Skin epidermis (tissue), 12 donors: ENCODE measurements at regions not wholly inside any gene's neighbourhood (a gene's known extent, or its start where the extent isn't known, plus 50 kb on each side); places are given as distances from the start of the nearest gene placed in this dataset.
"Not testable (repeated sequence)": the region's sequence is repeated elsewhere in the genome, so short reads cannot be mapped to it uniquely, and the experiment has no call there.

Source experiments
- H3K27ac ChIP-seq, 21 experiments: fragments of 200-600 bp; sonication (generic) in 11 of 21; one replicate each; pipeline ENCODE4 v1.5.0; 2020; ENCODE audit warnings: mild to moderate bottlenecking in 3 of 21, inconsistent platforms in 2 of 21, moderate library complexity in 2 of 21
- H3K4me3 ChIP-seq, 7 experiments: fragments of 200-600 bp; sonication (generic) in 2 of 7; one replicate each; pipeline ENCODE4 v1.5.0; 2020; ENCODE audit warnings: inconsistent platforms in 2 of 7, mild to moderate bottlenecking in 2 of 7, moderate library complexity in 1 of 7

- no peak overlapping the region for H3K4me3 ChIP-seq
- peak overlapping the region in 2 of 21 experiments; percentile 4 to 62 for H3K27ac ChIP-seq
These were observed 99.3 kb upstream of the FAM20C start for GRCh38 chr7:92888-93672.

- H3K4me3 ChIP-seq, result no peak overlapping the region
These were observed 98.0 kb upstream of the FAM20C start for GRCh38 chr7:94251-94801.

GRCh38 chr7:95180-95862 lies 97.0 kb upstream of the FAM20C start:
- H3K27ac ChIP-seq, result no peak overlapping the region
- no peak overlapping the region for H3K4me3 ChIP-seq

More at GRCh38 chr7:94251-94801, 98.0 kb upstream of the FAM20C start:
- no peak overlapping the region for H3K27ac ChIP-seq

GRCh38 chr7:95863-96260 lies 96.5 kb upstream of the FAM20C start:
- H3K27ac ChIP-seq, result no peak overlapping the region
- H3K4me3 ChIP-seq, result no peak overlapping the region

GRCh38 chr7:96861-97260 lies 95.5 kb upstream of the FAM20C start:
- no peak overlapping the region for H3K4me3 ChIP-seq
- no peak overlapping the region for H3K27ac ChIP-seq

- no peak overlapping the region for H3K4me3 ChIP-seq
- no peak overlapping the region for H3K27ac ChIP-seq
These were observed 95.0 kb upstream of the FAM20C start for GRCh38 chr7:97310-97841.

- peak overlapping the region in 2 of 21 experiments; percentile 16 to 58 for H3K27ac ChIP-seq
- no peak overlapping the region for H3K4me3 ChIP-seq
These were observed 91.0 kb upstream of the FAM20C start for GRCh38 chr7:101146-102046.

GRCh38 chr7:102047-102711 lies 90.2 kb upstream of the FAM20C start:
- Histone ChIP-seq H3K4me3 (no peak overlapping the region), H3K27ac (peak overlapping the region in 4 of 21 experiments; percentile 12 to 58 (median 16))

GRCh38 chr7:102721-103120 lies 89.7 kb upstream of the FAM20C start:
- Histone ChIP-seq H3K4me3 (no peak overlapping the region), H3K27ac (peak overlapping the region in 2 of 21 experiments; percentile 16 to 58)

GRCh38 chr7:103981-104380 lies 88.4 kb upstream of the FAM20C start:
- not testable (repeated sequence) for H3K4me3 ChIP-seq, H3K27ac ChIP-seq

GRCh38 chr7:105002-105401 lies 87.4 kb upstream of the FAM20C start:
- H3K27ac ChIP-seq, result no peak overlapping the region
- H3K4me3 ChIP-seq, result no peak overlapping the region

GRCh38 chr7:106356-106755 lies 86.0 kb upstream of the FAM20C start:
- H3K4me3 ChIP-seq, result no peak overlapping the region

GRCh38 chr7:107233-107632 lies 85.1 kb upstream of the FAM20C start:
- Histone ChIP-seq H3K27ac (no peak overlapping the region), H3K4me3 (no peak overlapping the region)

More at GRCh38 chr7:106356-106755, 86.0 kb upstream of the FAM20C start:
- no peak overlapping the region for H3K27ac ChIP-seq

- Histone ChIP-seq H3K4me3 (no peak overlapping the region), H3K27ac (no peak overlapping the region)
These were observed 84.5 kb upstream of the FAM20C start for GRCh38 chr7:107907-108306.

- H3K27ac ChIP-seq, result no peak overlapping the region
These were observed 83.3 kb upstream of the FAM20C start for GRCh38 chr7:109094-109493.

GRCh38 chr7:109898-110556 lies 82.3 kb upstream of the FAM20C start:
- H3K27ac ChIP-seq, result no peak overlapping the region
- no peak overlapping the region for H3K4me3 ChIP-seq

More at GRCh38 chr7:109094-109493, 83.3 kb upstream of the FAM20C start:
- no peak overlapping the region for H3K4me3 ChIP-seq

- Histone ChIP-seq H3K27ac (no peak overlapping the region), H3K4me3 (no peak overlapping the region)
These were observed 81.7 kb upstream of the FAM20C start for GRCh38 chr7:110557-111232.

GRCh38 chr7:111591-111990 lies 80.8 kb upstream of the FAM20C start:
- Histone ChIP-seq H3K27ac (no peak overlapping the region), H3K4me3 (no peak overlapping the region)
